Nucleus accumbens (tissue), 56 donors: ENCODE measurements at regions not wholly inside any gene's neighbourhood (a gene's known extent, or its start where the extent isn't known, plus 50 kb on each side); places are given as distances from the start of the nearest gene placed in this dataset.

Source experiments
- DNase-seq, 56 donors: peaks; one replicate each; lab custom pipeline; 2025; lab: John Stamatoyannopoulos, UW

DNA sequence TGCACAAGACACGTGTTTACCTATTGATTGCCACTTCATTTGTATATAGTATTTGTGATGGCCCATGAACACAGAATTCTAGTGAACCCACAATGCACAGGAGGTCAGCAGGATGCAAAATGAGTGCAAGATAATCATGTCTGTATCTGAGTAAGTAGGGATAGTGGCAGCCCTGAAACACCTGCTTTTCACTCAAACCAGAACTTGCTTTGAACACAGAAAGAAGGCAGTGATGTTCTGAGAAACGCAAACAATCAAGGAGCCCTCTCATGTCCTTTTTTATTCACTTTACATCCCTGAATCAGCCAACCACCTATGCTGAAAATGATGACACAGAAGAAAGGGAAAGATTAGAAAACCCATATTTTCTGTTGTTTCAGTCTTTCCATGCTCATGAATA, 170.4 kb upstream of the AVPR1A start:
- no peak for DNase-seq

GRCh38 chr12:63319936-63320633, 169.1 kb upstream of the AVPR1A start:
- DNase-seq, result no peak

- DNase-seq, result peak in 11 of 56 donors; percentile 0 to 67 (median 8)
These were observed 168.4 kb upstream of the AVPR1A start for GRCh38 chr12:63319386-63319785.

DNA sequence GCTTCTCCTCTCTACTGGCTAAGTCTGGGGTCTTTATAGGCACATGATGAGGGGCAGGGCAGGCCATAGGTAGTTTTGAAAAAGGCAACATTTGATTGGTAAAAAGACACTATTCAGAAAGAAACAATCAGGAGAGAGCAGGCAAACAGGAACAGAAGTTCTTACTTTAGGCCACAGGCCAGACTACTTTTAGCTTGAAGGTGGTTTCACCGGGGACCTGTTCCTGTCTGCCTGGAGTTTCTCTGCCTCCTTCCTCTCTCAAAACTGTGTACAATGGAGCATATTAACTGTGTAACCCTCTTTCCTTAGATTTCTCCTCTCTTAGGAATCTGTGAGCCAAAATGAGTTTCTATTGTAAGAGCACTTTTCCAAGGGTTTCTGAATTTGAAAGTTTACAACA, 167.9 kb upstream of the AVPR1A start:
- no peak for DNase-seq

GRCh38 chr12:63318313-63318712, 167.3 kb upstream of the AVPR1A start:
- DNase-seq, result no peak

DNA sequence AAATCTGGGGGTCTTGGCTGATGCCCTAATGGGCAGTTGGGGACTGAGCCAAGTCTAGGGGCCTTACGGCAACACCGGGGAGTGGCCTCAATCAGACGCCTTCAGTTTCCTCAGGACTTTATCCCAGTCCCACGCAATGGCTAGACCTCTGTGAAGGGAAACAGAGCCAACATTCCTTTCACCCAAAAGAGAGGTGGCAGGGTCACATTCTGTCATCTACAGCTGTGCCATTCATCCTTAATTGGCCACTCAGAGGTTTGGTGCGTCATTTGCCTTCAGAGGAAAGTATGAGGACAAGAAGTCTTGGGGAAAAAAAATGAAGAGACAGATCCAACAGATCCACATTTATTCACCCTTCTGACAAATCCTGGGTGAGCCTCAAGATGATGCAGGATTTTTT, 166.9 kb upstream of the AVPR1A start:
- no peak for DNase-seq

- no peak for DNase-seq
These were observed 166.4 kb upstream of the AVPR1A start for GRCh38 chr12:63317286-63317846.

- no peak for DNase-seq
These were observed 162.1 kb upstream of the AVPR1A start for GRCh38 chr12:63313139-63313538.

DNA sequence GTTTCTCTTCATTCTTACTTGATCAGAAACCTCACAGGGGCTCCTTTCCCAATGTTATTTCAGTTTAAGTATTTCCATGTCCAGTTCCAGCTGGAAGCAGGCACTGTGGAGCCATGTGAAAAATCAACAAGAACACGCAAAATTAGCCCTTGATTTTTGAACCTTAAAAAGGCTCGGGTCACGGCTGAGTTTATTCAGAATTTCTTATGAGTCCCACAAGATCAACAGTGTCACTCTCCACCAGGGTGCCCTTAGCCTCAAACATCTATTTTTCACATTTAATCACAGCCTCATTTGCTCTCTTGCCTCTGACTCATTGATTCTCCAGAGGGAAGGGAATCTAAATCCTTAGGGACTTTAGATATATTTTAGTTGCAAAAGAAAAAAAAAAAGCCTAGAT, 157.7 kb upstream of the AVPR1A start:
- DNase-seq, result no peak

- no peak for DNase-seq
These were observed 156.8 kb upstream of the AVPR1A start for GRCh38 chr12:63307849-63308248.

GRCh38 chr12:63305901-63306875, 155.2 kb upstream of the AVPR1A start:
- no peak for DNase-seq

- DNase-seq, result no peak
These were observed 153.9 kb upstream of the AVPR1A start for GRCh38 chr12:63304887-63305316.

DNA sequence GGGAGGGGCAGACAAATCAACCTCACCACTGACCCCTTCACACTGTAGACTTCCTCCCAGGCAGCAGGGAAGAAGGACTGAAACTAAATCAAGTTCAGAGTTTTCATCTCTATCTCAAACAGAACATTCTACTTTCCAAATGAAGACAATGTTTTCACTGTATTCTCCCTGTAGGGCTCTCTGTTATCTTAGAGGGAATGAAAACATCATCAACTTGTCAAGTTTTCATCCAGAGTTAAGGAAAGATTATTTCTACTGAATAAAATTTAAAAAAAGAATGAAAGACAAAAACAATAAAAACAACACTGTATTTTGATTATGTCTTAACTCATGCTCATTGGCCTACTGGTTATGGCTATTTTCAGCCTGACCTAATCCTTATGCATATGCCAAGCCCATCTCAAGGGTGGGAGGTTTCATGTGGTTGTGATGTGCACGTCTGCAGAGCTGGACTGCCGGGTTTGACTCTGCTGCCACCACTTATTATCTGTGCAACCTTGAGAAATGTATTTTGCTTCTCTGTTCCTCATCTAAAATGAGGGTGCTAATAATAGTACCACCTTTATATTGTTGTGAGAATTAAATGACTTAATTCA, 152.0 kb upstream of the AVPR1A start:
- no peak for DNase-seq

- DNase-seq, result no peak
These were observed 151.4 kb upstream of the AVPR1A start for GRCh38 chr12:63302269-63302940.

- DNase-seq, result no peak
These were observed 150.3 kb upstream of the AVPR1A start for GRCh38 chr12:63301311-63301710.

DNA sequence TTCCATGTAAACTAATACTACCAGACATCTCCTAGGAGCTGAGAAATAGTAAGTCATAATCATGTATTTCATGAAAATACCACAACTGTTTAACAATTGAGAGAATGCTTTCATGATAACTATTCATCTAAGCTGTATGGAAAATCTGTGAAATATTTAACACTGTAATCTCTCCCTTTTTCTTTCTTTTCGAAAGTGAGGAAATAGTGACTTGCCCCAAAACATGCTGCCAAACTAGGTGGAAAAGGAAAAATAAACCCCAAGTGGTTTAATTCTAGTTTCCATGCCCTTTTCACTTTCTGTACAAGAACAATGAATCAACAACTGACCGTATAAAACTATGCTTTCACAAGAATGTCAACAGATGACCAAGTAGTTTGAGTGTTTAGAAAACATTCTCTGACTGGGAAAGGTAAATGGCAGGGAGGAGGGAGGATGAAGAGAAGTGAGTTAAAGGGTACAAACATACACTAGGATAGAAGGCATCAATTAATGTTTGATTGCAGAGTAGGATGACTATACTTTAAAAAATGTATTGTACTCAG, 147.5 kb upstream of the AVPR1A start:
- no peak for DNase-seq

DNA sequence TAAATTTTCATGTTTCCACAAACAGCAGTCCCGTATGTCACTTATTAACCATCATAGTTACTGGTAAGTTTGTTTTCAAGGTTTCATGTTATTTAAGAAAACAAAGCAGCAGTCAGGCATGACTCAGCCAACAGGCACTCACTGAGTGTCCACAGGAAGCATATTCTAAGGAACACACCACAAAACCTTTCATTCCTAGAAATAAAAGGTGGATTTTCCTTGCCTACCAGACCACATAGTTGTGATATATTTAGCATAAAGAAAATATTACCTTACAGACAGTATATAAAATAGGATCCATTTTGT, 143.3 kb upstream of the AVPR1A start:
- no peak for DNase-seq

- DNase-seq, result no peak
These were observed 141.6 kb upstream of the AVPR1A start for GRCh38 chr12:63292471-63293221.

DNA sequence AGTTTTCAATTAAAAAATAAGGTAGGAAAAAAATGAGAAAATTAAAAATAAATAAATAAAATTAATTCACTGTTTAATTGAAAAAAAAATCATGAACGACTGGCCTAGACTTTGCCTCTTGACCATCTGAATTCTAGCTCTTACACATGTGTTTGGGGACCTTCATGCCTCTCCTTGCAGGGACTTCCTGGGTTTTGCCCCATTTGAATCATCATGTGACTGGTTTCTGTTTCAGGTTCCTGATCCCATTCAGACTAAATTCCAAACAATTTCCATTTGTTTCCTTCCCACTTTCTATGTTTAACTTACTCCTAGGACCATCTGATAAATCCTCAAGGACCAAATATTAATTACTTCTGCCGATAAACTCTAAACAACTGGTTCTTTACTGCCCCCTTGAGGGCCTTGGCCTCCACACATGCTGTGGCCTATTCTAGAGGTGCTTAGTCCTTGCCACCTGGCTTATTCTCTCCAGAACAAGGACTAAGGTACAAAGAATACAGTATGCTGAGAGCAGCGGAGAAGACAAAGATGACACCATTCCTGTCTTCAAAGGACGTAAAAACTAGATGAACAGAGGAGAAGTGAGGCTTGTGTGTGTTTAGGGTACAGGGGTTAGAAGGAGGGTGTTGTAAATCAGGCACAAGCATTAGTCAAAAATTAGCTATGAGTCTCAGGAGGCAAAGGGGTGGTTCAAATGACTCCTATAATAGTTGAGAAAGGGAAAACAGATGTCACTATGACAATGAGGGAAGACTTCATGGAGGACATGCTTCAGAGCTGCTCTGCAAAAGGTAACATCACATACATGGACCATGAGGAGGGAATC, 125.8 kb upstream of the AVPR1A start:
- DNase-seq, result peak in 1 of 56 donors; percentile 4
